GM12878 (cell line): ENCODE measurements at regions not wholly inside any gene's neighbourhood (a gene's known extent, or its start where the extent isn't known, plus 50 kb on each side); places are given as distances from the start of the nearest gene placed in this dataset.

Experiments used
- ATAC-seq: fragments of 200-7000 bp; cut with Tn5 transposase; 3 replicates; pipeline ENCODE4 v1.9.1; 2020; ENCODE audit warnings: mild to moderate bottlenecking, moderate library complexity
- BruUV-seq: library from RNA; stranded (reverse); fragments of 400-500 nt; replicated peaks from 2 replicates; lab custom pipeline; 2021; lab: Mats Ljungman, UMichigan
- CTCF ChIA-PET: fragments of 300-600 bp; sonication (Branson Sonifier 250); formaldehyde crosslinking; extraction: SDS; loops from one replicate; lab custom pipeline; 2021; ENCODE audit warnings: inconsistent platforms; lab: Yijun Ruan, JAX
- POLR2A ChIA-PET: fragments of 350-600 bp; formaldehyde crosslinking; extraction: SDS; loops from one replicate; lab custom pipeline; 2021; ENCODE audit warnings: inconsistent platforms; lab: Charles Lee
- RAD21 ChIA-PET: fragments of 300-600 bp; sonication (Branson Sonifier 250); formaldehyde crosslinking; loops from one replicate; lab custom pipeline; 2023; ENCODE audit warnings: antibody characterized with exemption; ENCODE audit not compliant: unreplicated experiment; lab: Charles Lee
- SMC1A ChIA-PET: fragments of 300-600 bp; sonication (Branson Sonifier 250); formaldehyde crosslinking; loops from one replicate; lab custom pipeline; 2023; ENCODE audit not compliant: unreplicated experiment, uncharacterized antibody; lab: Charles Lee
- DNase-seq: peaks from one replicate; pipeline ENCODE4 v3.0.0-alpha.2; 2011; ENCODE audit warnings: low read depth, low spot score
- FAIRE-seq: peaks from 3 replicates; lab custom pipeline; 2011; peaks lifted over from hg19 to GRCh38; lab: Jason Lieb, UNC
- H2AFZ ChIP-seq: 2 replicates; pipeline ENCODE4 v1.6.0; 2011; ENCODE audit warnings: low read depth, low read length, control low read depth; ENCODE audit not compliant: control insufficient read depth
- H3K27ac ChIP-seq: 2 replicates; pipeline ENCODE4 v1.5.1; 2011; ENCODE audit warnings: control low read depth; ENCODE audit not compliant: control insufficient read depth, insufficient read depth
- H3K27me3 ChIP-seq, 2 experiments: replicated peaks in 1 of 2; 2 replicates each; pipeline versions ENCODE4 v1.6.0 to v1.6.1; 2011; ENCODE audit warnings: low read length in 1 of 2; ENCODE audit not compliant: control insufficient read depth in 2 of 2, insufficient read depth in 2 of 2
- H3K36me3 ChIP-seq, 2 experiments: 2 replicates each; pipeline ENCODE4 v1.5.1; 2011; ENCODE audit warnings: low read length in 1 of 2; ENCODE audit not compliant: control insufficient read depth in 2 of 2, insufficient read depth in 2 of 2
- H3K4me1 ChIP-seq: 2 replicates; pipeline ENCODE4 v1.6.1; 2011; ENCODE audit warnings: mild to moderate bottlenecking, low read length, moderate library complexity, mixed read lengths; ENCODE audit not compliant: control insufficient read depth, insufficient read depth
- H3K4me2 ChIP-seq: 2 replicates; pipeline ENCODE4 v1.6.0; 2011; ENCODE audit warnings: control low read depth; ENCODE audit not compliant: control insufficient read depth, insufficient read depth
- H3K4me3 ChIP-seq: fragments of 200-600 bp; sonication (generic); 2 replicates; pipeline ENCODE4 v1.5.1; 2016
- H3K79me2 ChIP-seq: 2 replicates; pipeline ENCODE4 v1.6.0; 2011; ENCODE audit warnings: low read length; ENCODE audit not compliant: control insufficient read depth, insufficient read depth
- H3K9ac ChIP-seq: 2 replicates; pipeline ENCODE4 v1.8.0; 2011; ENCODE audit warnings: low read length, control low read depth, mixed read lengths; ENCODE audit not compliant: control insufficient read depth, insufficient read depth
- H3K9me3 ChIP-seq: replicated peaks from 3 replicates; pipeline ENCODE4 v1.5.1; 2011; ENCODE audit warnings: mild to moderate bottlenecking, low read length; ENCODE audit not compliant: control insufficient read depth, insufficient read depth
- H4K20me1 ChIP-seq: 2 replicates; pipeline ENCODE4 v1.6.0; 2011; ENCODE audit not compliant: control insufficient read depth, insufficient read depth
- CBX5 ChIP-seq: sonication (generic); IDR thresholded peaks from 2 replicates; pipeline ENCODE4 v1.6.1; 2016; ENCODE audit warnings: low read depth, moderate library complexity, mild to moderate bottlenecking, inconsistent platforms
- E4F1 ChIP-seq: fragments of 450-650 bp; IDR thresholded peaks from 2 replicates; pipeline ENCODE4 v1.6.1; 2018; ENCODE audit warnings: borderline replicate concordance, mild to moderate bottlenecking; ENCODE audit not compliant: partially characterized antibody
- ETV6 ChIP-seq, 2 experiments: fragments of 450-650 bp in 1 of 2; IDR thresholded peaks in 1 of 2; conservative IDR thresholded peaks in 1 of 2; 2 replicates each; pipeline ENCODE4 v1.6.1; 2014; ENCODE audit warnings: antibody characterized with exemption in 1 of 2, borderline replicate concordance in 1 of 2, low read depth in 1 of 2, mild to moderate bottlenecking in 1 of 2, moderate library complexity in 1 of 2
- FOXM1 ChIP-seq: IDR thresholded peaks from 2 replicates; pipeline ENCODE4 v1.6.1; 2012; ENCODE audit warnings: low read depth, mild to moderate bottlenecking, inconsistent platforms, low read length, moderate library complexity
- HSF1 ChIP-seq: fragments of 150-350 bp; IDR thresholded peaks from 2 replicates; pipeline ENCODE4 v1.6.1; 2014; ENCODE audit warnings: mild to moderate bottlenecking, low read depth, low read length
- PRDM15 ChIP-seq: fragments of 450-650 bp; formaldehyde crosslinking; IDR thresholded peaks from 2 replicates; pipeline ENCODE4 v1.4.0; 2020; ENCODE audit warnings: mild to moderate bottlenecking, moderate library complexity
- RBBP5 ChIP-seq: fragments of 200-600 bp; sonication (generic); conservative IDR thresholded peaks from 2 replicates; pipeline ENCODE4 v1.6.1; 2016
- RCOR1 ChIP-seq: conservative IDR thresholded peaks from 2 replicates; pipeline ENCODE4 v1.6.1; 2012; ENCODE audit warnings: low read depth, low read length, improper control_type of control experiment
- TARDBP ChIP-seq: IDR thresholded peaks from 2 replicates; pipeline ENCODE4 v1.6.1; 2016; ENCODE audit warnings: borderline replicate concordance
- TCF12 ChIP-seq: IDR thresholded peaks from 2 replicates; pipeline ENCODE4 v1.6.1; 2011; ENCODE audit warnings: low read depth, mild to moderate bottlenecking, low read length
- YY1 ChIP-seq: IDR thresholded peaks from 2 replicates; pipeline ENCODE4 v1.6.1; 2011; ENCODE audit warnings: low read depth, mild to moderate bottlenecking, low read length
- ZBED1 ChIP-seq: IDR thresholded peaks from 2 replicates; pipeline ENCODE4 v1.6.1; 2016; ENCODE audit warnings: borderline replicate concordance
- WGBS: methylation state at CpG from one replicate; pipeline ENCODE4 v1.1.6; 2016; ENCODE audit warnings: low lambda C conversion rate; ENCODE audit not compliant: insufficient replicate concordance, insufficient coverage; ENCODE audit errors: missing lambda C conversion rate; 5-methylcytosine and 5-hydroxymethylcytosine counted together
- in situ Hi-C: fragments of 300-500 bp; cut with MboI; formaldehyde crosslinking; loops from 9 replicates; pipeline ENCODE4 v1.14.3; 2018; ENCODE audit warnings: mixed read lengths
- intact Hi-C: fragments of 100-400 bp; cut with micrococcal nuclease; formaldehyde crosslinking; loops from one replicate; pipeline ENCODE4 v1.14.2; 2022; ENCODE audit not compliant: unreplicated experiment

GRCh38 chr12:30385706-30386105, 310.0 kb downstream of the IPO8 start:
- POLR2A ChIA-PET: no interaction called here
- SMC1A ChIA-PET: no interaction called here
- H3K79me2 ChIP-seq: no peaks in the 10 kb centered on the region
- H3K27me3 ChIP-seq: no peaks in the 10 kb centered on the region
- in situ Hi-C loops: no loop called here
- TF ChIP-seq YY1: no peak
- no peak for TF ChIP-seq TCF12
- no peak for TF ChIP-seq RCOR1
- TF ChIP-seq ZBED1: no peak
- no peak for TF ChIP-seq ETV6 (conservative IDR thresholded peaks at IDR 0.05 in 1 of 2, IDR thresholded peaks at IDR 0.05 in 1 of 2; ENCODE audit: borderline replicate concordance in 1 of 2, low read depth in 1 of 2)
- no peak for TF ChIP-seq E4F1
- no peak for TF ChIP-seq HSF1
- TF ChIP-seq CBX5: no peak
- TF ChIP-seq PRDM15 (CRISPR knock-in tag): no peak
- no peak for TF ChIP-seq RBBP5
- no peak for TF ChIP-seq TARDBP
- no peak for TF ChIP-seq FOXM1
- TF ChIP-seq, all 136 proteins: peak for 0
- intact Hi-C loops: no loop called here
- no peaks in the 10 kb centered on the region for H3K9me3 ChIP-seq
- FAIRE-seq (no peak), DNase-seq (no peak), ATAC-seq (no peak)
- no TSS peak for BruUV-seq
- H4K20me1 ChIP-seq: no peaks in the 10 kb centered on the region
- no peaks in the 10 kb centered on the region for H3K4me1 ChIP-seq
- RAD21 ChIA-PET: no interaction called here
- CTCF ChIA-PET: no interaction called here
- H3K4me3 ChIP-seq: no peak overlapping the region
- no peaks in the 10 kb centered on the region for H3K36me3 ChIP-seq
- no peak overlapping the region for H3K9ac ChIP-seq
- WGBS: 25% methylated on average over 4 of the region's 4 CpGs
- H2AFZ ChIP-seq: no peak overlapping the region
- H3K27ac ChIP-seq: no peak overlapping the region
- H3K4me2 ChIP-seq: no peak overlapping the region
